ENCODE measurements at regions not wholly inside any gene's neighbourhood (a gene's known extent, or its start where the extent isn't known, plus 50 kb on each side); places are given as distances from the start of the nearest gene placed in this dataset.
A peak's percentile ranks its signal among the peaks of the same experiment; 100 is the strongest.

DNA sequence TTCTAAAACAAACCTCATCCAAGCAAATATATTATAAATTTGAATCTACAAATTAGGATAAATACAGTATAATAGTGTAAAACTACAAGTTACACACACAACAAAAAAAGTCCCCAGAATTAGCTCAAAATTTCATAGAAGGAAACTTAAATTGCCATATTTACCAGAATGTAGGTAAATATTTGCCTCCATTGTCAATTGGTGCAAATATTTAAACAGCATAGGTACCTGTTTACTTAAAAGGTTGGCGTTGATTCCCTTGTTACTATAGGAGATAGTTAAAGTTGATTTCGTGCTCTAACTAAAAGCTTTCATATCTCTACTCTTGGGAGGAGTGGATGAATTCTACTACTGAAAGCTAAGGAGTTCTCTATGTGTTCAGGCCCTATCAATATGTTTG, 111.6 kb upstream of the TENT5A start:
- no peak for DNase-seq (ENCODE audit: low read depth)

DNA sequence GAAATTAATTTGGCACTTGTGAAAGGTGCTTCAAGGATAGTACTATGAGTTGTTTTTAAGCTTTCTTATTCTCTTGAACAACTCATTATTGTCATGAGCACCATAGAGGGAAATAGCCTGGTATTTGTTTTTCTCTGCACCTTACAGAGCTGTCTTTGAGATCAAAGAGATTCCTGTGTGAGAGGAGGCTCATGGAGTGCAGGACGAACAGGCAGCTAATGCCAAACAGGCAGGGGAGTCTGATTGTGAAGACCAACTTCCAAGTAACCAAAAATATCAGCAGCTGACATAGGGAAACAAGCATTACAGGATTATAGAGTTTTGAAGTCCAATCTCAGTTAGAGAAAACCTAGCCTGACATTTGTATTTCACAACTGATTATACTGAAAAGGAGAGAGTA, 110.6 kb upstream of the TENT5A start:
- no peak for DNase-seq (ENCODE audit: low read depth)

DNA sequence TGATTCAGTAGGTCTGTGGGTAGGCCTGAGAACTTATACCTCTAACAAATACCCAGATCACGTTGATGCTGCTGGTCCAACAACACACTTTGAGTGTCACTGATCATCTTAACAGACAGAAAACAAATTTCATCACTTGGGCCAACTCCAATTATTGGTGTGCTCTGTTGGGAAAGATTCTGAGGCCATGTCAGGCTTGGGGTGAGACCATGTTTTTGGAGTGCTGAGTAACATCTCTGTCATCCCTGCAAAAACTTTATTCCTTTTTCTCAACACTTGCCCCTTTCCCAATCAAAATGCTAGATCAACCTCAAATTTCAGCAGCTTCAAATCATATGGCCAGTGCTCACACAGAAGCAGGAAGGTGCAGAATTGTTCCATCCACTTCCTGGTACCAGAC, 108.8 kb upstream of the TENT5A start:
- DNase-seq (ENCODE audit: low read depth), result no peak

DNA sequence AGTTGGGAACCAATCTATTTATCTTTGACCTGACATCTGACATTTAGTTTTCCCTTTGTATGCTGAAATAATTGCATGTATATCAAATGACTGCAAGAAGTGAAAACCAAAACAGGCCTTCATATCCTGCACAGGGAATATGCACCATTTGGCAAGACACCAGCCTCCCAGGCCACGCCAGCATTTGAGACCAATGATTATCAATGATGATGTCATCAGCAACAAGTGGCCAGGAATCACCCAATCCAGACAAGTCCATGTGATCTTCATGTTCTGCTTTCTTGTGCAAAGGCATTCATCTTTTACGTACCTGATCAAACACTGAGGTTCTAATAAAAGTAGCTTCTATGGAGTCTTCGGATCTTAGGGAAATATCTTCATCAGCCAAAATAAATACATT, 107.4 kb upstream of the TENT5A start:
- DNase-seq (ENCODE audit: low read depth), result no peak

DNA sequence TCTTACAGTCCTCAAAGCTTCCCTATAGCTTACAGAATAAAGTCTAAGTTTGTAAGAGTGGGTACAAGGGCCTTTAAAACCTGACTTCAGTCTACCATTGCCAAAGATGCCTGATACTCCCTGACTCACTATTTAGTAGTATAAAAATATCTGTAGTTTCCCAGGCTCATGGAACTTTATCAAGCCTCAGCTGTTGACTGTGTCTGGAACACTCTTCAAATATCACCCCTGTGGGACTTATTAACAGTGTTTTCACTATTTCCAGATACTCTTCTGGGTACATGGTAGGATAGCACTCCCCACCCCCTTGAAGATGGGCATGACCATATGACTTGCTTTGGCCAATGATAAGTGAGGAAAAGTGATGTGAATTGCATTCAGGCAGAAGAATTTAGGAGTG, 105.3 kb upstream of the TENT5A start:
- no peak for DNase-seq (ENCODE audit: low read depth)

DNA sequence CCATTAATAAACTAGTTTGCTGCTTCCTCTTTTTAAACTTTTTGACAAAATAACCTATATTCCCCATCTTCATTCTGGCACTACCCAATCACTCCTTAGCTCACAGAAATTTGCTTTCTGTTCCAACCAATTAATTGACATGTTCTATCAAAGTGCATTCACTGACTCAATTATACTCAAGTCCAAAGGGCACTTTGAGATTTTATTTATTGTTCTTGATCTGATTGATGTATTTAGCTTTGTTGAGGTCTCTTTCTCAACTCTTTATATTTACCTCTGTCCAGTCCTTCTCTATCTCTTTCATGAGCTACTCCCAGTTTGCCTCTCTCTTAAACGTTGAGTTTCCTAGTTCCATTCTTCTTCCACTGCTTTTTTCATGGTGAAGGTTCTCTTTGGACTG, 104.4 kb upstream of the TENT5A start:
- no peak for DNase-seq (ENCODE audit: low read depth)

DNA sequence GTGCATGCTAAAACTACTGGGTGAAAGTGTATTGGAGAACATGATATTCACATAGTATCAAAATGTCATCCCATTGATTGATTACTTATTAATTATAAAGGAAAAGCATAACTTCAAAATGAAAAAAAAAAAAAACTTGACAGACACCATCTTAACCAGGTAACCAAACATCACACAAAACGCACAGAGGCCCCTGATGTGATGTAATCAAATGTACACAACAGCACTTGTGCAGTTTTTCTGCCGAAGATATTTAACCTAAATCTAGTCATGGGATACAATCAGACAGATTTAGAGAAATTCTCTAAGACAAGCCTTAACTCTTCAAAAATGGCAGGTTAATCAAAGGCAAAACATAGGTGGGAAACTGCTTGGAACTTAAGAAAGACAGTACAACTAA, 102.0 kb upstream of the TENT5A start:
- DNase-seq (ENCODE audit: low read depth), result no peak

DNA sequence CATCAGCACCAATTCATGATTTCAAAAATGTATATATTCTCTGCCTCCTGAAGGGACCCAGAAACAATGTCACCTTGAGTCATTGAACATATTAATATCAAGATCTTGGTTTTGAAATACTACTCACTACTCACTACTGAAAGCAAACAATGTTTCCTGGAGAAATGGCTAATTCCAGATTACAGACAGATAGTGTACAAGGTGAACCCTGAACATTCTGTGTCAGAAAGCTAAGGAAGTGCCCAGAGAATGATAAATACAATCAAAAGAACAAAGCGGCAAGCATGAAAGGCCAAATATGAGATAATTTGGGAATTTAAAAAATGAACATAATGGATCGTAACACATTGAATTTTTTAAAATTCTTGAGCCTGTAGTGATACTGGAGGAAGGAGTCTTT, 101.5 kb upstream of the TENT5A start:
- DNase-seq (ENCODE audit: low read depth), result no peak

DNA sequence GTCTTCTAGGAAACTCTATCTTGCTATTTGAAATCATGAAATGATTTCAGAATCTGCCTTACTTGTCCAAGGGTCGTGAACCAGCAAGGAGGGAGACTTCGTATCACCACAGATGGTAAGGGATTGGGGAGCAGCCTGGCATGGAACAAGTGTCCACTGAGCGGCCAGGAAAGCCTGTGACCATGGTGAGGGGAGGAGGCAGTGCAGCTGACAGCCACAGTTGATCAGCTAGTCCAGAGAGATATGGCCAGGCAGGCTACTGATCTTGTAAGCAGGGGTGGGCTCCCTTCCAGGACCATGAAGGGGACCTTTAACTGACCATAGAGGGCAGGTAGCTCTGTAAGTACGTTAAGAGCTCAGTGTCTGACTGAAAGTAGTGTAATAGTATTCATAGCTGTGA, 96.8 kb upstream of the TENT5A start:
- DNase-seq (ENCODE audit: low read depth), result no peak

DNA sequence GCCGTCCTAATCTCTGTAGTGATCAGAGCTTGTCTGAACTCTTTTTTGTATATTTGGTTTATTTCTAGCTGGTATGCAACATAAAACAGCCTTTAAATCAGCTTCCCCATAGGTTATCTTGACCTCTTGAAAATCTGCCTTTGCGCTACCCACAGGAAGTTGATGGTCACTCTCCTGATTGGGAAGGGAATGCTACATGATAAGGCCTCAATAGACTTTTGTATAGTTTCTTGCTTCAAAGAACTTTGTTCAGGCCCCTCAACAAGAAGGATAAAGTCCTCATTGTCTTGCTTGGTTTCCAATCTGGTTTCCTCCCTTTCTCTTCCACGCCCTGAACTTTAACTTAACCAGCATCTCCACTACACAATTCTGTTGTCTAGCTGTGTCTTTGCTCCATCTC, 95.4 kb upstream of the TENT5A start:
- DNase-seq (ENCODE audit: low read depth), result no peak

DNA sequence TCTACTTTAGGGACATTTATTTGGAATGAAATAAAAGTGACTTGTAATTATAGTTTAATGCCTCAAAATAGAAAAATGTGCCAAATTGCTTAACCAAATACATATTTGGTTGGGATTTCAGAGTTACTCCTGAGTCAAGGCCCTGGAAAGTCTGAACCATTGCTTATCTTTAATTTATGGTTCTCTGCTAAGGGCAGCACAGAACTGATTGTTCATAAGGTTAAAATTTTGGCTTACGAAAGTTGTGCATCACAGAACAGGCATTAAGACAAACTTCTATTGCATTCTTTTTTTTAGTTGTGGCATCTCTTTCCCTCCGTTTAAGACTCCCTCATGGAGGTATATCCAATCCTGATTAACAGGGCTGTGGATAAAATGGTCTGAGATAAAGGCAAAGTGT, 92.2 kb upstream of the TENT5A start:
- no peak for DNase-seq (ENCODE audit: low read depth)

DNA sequence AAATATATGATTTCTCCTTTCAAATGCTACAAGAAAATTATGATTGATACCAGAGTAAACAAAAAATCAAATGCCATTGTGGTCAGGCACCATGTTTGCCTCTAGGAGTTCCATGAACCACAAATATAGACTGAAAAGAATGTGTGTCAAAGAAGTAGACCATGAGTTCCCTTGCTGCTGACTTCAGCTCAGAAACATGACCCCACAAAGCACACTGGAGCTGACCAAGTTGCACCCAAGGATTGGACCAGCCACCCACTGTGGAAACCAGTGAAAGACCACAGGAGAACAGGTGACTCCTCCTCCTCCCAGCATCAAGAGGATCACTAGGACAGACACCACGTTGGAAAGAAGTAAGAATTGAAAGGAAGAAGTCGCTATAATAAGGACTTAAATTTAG, 90.8 kb upstream of the TENT5A start:
- DNase-seq (ENCODE audit: low read depth), result no peak

DNA sequence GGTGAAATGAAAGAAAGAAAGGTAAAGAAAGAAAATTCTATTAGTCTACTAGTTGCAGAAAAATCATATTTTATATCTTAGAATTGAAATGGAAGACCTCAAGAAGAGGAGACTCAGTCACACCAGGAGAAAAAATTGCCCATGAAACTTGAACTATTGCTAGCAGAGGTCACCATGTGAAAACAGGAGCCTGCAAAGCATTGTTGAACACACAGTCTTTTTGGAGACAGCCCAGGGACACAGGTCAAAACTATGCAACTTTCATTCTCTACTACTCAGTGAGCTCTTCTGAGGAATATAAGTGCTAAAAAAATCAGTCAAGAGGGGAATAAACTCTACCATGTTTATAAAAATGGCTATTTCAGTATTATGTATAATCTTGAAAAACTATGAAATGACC, 89.8 kb upstream of the TENT5A start:
- DNase-seq (ENCODE audit: low read depth), result no peak

DNA sequence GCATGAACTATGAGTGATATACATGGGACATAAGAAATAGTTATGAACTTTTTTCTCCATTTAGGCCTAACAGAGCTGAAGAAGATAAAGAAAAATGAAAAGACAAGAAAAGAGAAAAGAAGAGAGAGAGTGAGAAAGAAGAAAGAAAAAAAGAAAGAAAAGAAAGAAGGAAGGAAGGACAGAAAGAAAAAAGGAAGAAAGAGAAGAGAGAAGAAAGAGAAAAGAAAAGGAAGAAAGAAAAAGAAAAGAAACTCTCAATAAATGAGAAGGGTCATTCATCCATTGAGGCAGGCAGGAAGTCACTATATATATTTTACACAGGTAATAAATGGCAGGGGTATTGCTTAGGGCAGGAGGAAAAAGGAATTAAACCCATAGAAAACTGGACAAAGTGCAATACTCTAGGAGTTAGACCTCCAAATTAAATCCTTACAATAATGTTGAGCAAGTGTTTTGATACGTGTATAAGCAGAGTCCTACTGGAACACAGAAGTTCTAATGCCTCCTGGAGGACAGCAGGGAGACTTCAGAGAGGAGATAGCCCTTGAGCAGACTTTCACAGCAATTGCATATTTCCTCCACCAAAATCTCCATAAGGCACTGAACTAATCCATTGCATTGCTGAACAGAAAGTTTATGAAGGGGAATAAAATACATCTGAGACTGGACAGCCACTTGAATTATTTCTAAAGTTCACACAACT, 86.4 kb upstream of the TENT5A start:
- peak; percentile 24 for DNase-seq (ENCODE audit: low read depth)

DNA sequence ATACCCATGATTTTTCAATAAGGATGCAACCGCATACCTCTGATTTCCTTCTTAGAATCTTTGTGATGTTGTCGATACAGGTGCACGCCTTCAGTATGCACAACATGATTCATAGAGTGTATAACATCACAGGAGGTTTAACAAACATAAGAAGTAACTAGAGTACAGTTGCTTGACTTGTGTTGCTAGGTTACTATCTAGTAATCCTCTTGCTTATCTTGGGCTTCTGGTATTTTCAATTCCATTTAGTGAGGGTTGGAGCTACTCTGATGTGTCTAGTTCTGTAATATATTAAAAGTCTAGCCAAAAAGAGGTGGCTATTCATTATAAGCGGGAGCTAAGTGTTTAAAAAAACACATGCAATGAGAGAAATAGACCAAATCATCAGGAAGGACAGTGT, 85.5 kb upstream of the TENT5A start:
- peak; percentile 62 for DNase-seq (ENCODE audit: low read depth)

DNA sequence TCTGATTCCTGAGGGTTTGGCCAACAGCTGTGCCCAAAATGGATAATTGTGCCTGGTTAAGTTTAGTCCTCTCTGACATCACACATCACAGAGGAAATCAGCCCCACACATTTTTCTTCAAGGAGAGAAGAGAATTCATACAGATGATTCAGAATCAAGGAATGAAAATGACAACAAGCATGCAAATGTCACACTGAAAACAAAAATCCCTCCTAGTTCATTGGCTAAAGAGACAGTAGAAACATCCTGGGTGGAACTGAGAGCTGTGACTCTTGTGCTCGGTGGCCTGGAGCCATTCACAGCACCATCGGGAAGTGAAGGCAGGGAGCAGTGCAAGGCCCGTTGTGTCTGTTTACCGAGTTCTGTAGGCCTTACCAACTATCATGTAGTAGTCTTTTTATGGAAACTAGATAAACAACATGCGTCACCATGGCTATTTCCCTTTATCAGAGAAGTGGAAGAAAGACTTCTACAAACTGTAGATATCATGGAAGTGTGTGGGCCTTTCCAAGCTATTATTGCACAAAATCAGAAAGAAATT, 81.7 kb upstream of the TENT5A start:
- DNase-seq (ENCODE audit: low read depth), result peak; percentile 94

DNA sequence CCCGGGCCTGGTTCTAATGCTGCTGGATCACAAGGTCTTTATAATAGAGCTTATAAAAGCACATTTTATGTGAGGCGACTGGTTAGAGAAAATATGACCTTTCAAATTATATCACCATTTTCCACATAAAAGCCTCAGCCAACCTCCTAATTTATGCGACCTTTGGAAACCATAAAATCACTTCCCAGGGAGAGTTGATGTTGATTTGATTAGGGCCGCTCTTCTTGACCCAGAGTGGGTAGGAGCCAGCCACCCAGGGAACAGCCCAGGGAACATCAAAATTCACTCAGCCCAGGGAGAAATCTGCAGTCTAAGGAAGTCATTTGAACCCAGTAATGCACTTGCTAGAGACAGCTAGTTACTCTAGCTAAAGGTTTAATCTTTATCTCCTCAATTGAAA, 79.8 kb upstream of the TENT5A start:
- no peak for DNase-seq (ENCODE audit: low read depth)

DNA sequence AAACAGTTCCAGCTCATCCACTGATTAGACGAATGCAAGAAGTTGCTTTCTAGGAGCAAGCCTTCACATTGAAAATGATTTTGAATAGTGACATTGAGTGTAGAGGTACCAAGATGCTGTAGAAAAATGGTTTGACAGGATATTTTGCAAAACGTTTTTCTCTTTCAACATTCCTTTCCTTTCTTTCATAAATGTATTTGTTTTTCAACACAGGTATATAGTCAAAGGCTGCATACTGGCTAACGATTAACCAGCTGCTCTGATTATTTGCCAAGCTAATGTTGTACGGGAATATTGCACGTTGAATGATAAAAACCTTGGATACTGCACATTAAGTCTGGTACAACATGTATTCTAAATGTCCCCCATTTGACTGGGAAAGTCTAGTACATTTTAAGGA, 78.8 kb upstream of the TENT5A start:
- no peak for DNase-seq (ENCODE audit: low read depth)

DNA sequence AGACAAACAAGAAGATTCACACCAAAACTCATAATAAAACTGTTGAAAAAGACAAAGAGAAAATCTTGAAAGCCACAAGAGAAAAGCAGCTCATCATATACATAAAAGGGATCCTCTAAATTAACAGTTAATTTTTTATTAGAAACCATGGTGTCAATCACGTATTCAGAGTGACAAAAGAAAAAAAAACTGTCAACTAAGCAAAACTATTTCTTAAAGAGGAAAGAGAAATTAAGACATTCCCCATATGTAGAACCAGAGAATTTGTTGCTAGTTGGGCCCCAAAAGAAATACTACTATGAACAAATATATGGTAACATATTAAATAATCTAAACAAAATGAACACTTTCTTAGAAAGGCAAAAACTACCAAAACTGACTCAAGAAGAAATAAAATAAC, 74.3 kb upstream of the TENT5A start:
- DNase-seq (ENCODE audit: low read depth), result no peak

DNA sequence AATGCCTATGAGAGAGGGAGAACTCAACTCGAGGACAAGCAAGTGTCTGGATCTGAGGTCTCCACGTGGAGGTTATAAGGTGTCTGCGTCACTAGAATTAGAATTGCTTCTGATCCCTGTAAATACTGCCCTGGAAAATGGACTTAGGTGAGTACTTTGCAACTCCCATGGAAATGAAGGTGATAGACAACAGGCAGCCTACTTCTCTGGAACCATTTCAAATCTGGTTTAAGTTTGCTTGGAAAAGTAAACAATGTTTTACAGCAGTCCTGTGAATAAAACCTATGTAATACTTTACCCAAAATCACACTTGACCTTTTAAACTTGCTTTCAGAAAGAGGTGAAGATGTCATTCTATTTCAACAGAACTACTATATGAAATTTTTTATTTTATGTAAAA, 70.1 kb upstream of the TENT5A start:
- DNase-seq (ENCODE audit: low read depth), result no peak

DNA sequence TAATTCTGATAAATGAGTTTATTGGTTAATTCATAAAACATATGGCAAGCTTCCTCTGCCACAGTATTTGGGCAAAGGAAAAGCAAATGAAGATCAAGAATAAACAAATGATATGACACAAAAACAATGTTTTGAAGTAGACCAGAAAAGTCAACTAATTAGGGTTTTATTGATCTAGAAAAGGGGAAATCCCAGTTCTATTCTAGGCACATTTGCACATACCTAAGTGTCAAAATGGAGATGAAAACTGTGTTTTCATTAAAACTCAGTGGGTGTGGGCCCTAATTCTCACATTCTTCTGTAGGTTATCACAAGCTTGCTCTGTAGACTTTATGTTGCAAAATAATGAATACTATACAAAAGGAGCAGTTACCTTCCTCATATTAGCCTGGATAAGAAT, 69.0 kb upstream of the TENT5A start:
- DNase-seq (ENCODE audit: low read depth), result no peak

DNA sequence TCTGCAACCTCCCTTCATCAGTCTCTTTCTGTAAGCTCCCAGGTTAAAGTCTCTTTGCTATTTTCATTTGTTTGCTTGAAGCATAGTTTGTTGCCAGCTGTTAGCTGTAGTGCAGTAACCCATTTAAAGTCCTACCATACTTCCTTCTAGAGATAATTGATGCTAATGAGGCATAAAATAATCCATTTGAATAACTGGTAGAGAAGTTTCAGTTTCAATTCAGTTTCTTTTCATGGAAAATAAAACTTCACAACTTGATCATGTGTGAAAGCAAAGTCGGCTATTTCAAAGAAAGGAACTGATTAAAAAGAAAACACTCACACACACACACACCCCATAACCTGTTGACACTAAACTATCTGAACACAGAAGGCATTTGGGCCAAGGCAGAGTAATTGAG, 68.5 kb upstream of the TENT5A start:
- peak; percentile 38 for DNase-seq (ENCODE audit: low read depth)

DNA sequence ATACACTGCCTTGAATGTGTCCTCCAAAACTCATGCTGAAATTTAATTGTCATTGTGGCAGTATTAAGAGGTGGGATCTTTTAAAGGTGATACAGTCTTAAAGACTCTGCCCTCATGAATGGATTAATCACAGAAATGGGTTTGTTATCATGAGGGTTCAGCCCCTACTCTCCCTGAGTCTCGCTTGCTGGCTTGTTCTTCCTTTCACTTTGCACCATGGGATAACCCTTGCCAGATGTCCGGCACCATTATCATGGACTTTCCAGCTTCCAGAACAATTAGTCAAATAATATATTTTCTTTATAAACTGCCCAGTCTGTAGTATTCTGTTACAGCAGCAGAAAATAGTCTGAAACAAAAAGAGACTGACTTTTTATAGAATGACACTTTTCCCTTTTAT, 67.9 kb upstream of the TENT5A start:
- no peak for DNase-seq (ENCODE audit: low read depth)

DNA sequence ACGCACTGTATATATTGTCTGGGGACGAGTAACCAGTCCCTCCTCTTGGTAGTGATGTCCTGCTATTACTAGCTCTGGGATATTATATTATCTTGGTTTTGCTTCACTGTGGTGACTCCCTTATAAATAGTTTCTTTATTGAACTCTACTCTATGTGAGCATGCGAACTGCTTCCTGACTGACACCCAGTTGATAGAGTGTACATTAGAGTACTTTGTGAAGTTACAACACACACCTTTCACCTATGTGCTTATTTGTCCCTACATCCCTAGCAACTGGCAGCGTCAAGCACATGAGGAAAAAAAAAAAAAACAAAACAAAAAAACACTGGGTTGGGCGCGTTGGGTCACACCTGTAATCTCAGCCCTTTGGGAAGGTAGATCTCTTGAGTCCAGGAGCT, 67.3 kb upstream of the TENT5A start:
- no peak for DNase-seq (ENCODE audit: low read depth)

Data from M059J (cell line).